ENCODE measurements at regions not wholly inside any gene's neighbourhood (a gene's known extent, or its start where the extent isn't known, plus 50 kb on each side); places are given as distances from the start of the nearest gene placed in this dataset.

GRCh38 chr21:16476056-16476825, 746.5 kb downstream of the USP25 start:
- Histone ChIP-seq H4K8ac (ENCODE audit: low read depth, low read length) (no peak overlapping the region), H3K79me1 (ENCODE audit: low read depth, low read length) (no peaks in the 10 kb centered on the region), H2AK5ac (ENCODE audit: low read depth, low read length) (no peak overlapping the region), H3K4me1 (ENCODE audit: control insufficient read depth in 2 of 2, insufficient read depth in 1 of 2, low read depth in 1 of 2, low read length in 2 of 2) (no peaks in the 10 kb centered on the region), H3K27ac (replicated peaks; ENCODE audit: low read length) (no peak overlapping the region), H3K9ac (ENCODE audit: low read depth, low read length, poor library complexity) (no peak overlapping the region), H3K18ac (ENCODE audit: low read length) (no peak overlapping the region), H3K36me3 (replicated peaks in 1 of 2; ENCODE audit: control insufficient read depth in 2 of 2, insufficient read depth in 2 of 2, low read length in 2 of 2) (no peaks in the 10 kb centered on the region), H3K4ac (ENCODE audit: low read length) (no peak overlapping the region), H3K27me3 (ENCODE audit: control insufficient read depth in 3 of 3, insufficient read depth in 3 of 3, low read depth in 1 of 3, low read length in 3 of 3) (no peaks in the 10 kb centered on the region), H3K9me3 (replicated peaks in 1 of 2; ENCODE audit: control insufficient read depth in 2 of 2, insufficient read depth in 1 of 2, low read depth in 1 of 2, low read length in 2 of 2) (peaks cover 0 to 21% of the 10 kb centered on the region in 2 donors), H2AFZ (ENCODE audit: low read length) (no peak overlapping the region), H2BK15ac (ENCODE audit: low read length) (no peak overlapping the region), H3K4me3 (ENCODE audit: low read length in 2 of 2) (no peak overlapping the region), H3K14ac (ENCODE audit: low read length) (no peak overlapping the region), H3K23ac (ENCODE audit: low read depth, low read length, poor library complexity) (no peak overlapping the region), H4K91ac (ENCODE audit: low read depth, low read length, poor library complexity) (no peak overlapping the region), H3K4me2 (ENCODE audit: insufficient read depth, low read length, poor library complexity, severe bottlenecking) (no peak overlapping the region), H2BK5ac (ENCODE audit: low read length) (no peak overlapping the region), H2BK12ac (ENCODE audit: low read length) (no peak overlapping the region), H2BK120ac (ENCODE audit: low read depth, low read length) (no peak overlapping the region)
- no peak for DNase-seq (ENCODE audit: low spot score)
- no CpG with 5 or more reads among the region's 2 CpGs for WGBS, 2 donors (ENCODE audit: extremely low coverage in 2 of 2, insufficient read length in 2 of 2, insufficient replicate concordance in 1 of 2)

GRCh38 chr21:16488042-16488441, 758.3 kb downstream of the USP25 start:
- WGBS, 2 donors (ENCODE audit: extremely low coverage in 2 of 2, insufficient read length in 2 of 2, insufficient replicate concordance in 1 of 2) = no CpG with 5 or more reads among the region's 2 CpGs
- Histone ChIP-seq H3K36me3 (replicated peaks in 1 of 2; ENCODE audit: control insufficient read depth in 2 of 2, insufficient read depth in 2 of 2, low read length in 2 of 2) (peaks cover 0 to 10% of the 10 kb centered on the region in 2 donors), H2AFZ (ENCODE audit: low read length) (no peak overlapping the region), H3K4me2 (ENCODE audit: insufficient read depth, low read length, poor library complexity, severe bottlenecking) (no peak overlapping the region), H3K79me1 (ENCODE audit: low read depth, low read length) (no peaks in the 10 kb centered on the region), H3K27ac (replicated peaks; ENCODE audit: low read length) (no peak overlapping the region), H3K23ac (ENCODE audit: low read depth, low read length, poor library complexity) (no peak overlapping the region), H3K14ac (ENCODE audit: low read length) (no peak overlapping the region), H2BK15ac (ENCODE audit: low read length) (no peak overlapping the region), H3K9me3 (replicated peaks in 1 of 2; ENCODE audit: control insufficient read depth in 2 of 2, insufficient read depth in 1 of 2, low read depth in 1 of 2, low read length in 2 of 2) (peaks cover 0 to 4% of the 10 kb centered on the region in 2 donors), H4K91ac (ENCODE audit: low read depth, low read length, poor library complexity) (no peak overlapping the region), H3K9ac (ENCODE audit: low read depth, low read length, poor library complexity) (no peak overlapping the region), H3K27me3 (ENCODE audit: control insufficient read depth in 3 of 3, insufficient read depth in 3 of 3, low read depth in 1 of 3, low read length in 3 of 3) (no peaks in the 10 kb centered on the region), H2BK12ac (ENCODE audit: low read length) (no peak overlapping the region), H3K4me3 (ENCODE audit: low read length in 2 of 2) (no peak overlapping the region), H2BK5ac (ENCODE audit: low read length) (no peak overlapping the region), H4K8ac (ENCODE audit: low read depth, low read length) (no peak overlapping the region), H3K4ac (ENCODE audit: low read length) (no peak overlapping the region), H3K18ac (ENCODE audit: low read length) (no peak overlapping the region), H2BK120ac (ENCODE audit: low read depth, low read length) (no peak overlapping the region), H3K4me1 (ENCODE audit: control insufficient read depth in 2 of 2, insufficient read depth in 1 of 2, low read depth in 1 of 2, low read length in 2 of 2) (no peaks in the 10 kb centered on the region), H2AK5ac (ENCODE audit: low read depth, low read length) (no peak overlapping the region)
- DNase-seq (ENCODE audit: low spot score) = no peak

GRCh38 chr21:16492356-16492755, 762.6 kb downstream of the USP25 start:
- H2BK5ac ChIP-seq (ENCODE audit: low read length) = no peak overlapping the region
- no peak overlapping the region for H3K4me2 ChIP-seq (ENCODE audit: insufficient read depth, low read length, poor library complexity, severe bottlenecking)
- no peak for DNase-seq (ENCODE audit: low spot score)
- H3K23ac ChIP-seq (ENCODE audit: low read depth, low read length, poor library complexity) = no peak overlapping the region
- H4K91ac ChIP-seq (ENCODE audit: low read depth, low read length, poor library complexity) = no peak overlapping the region
- no peak overlapping the region for H3K18ac ChIP-seq (ENCODE audit: low read length)
- no peak overlapping the region for H3K4ac ChIP-seq (ENCODE audit: low read length)
- H2AK5ac ChIP-seq (ENCODE audit: low read depth, low read length) = no peak overlapping the region
- no peak overlapping the region for H2BK15ac ChIP-seq (ENCODE audit: low read length)
- no peak overlapping the region for H3K4me3 ChIP-seq (ENCODE audit: low read length in 2 of 2)
- no peak overlapping the region for H3K9ac ChIP-seq (ENCODE audit: low read depth, low read length, poor library complexity)
- no peak overlapping the region for H4K8ac ChIP-seq (ENCODE audit: low read depth, low read length)
- H2BK12ac ChIP-seq (ENCODE audit: low read length) = no peak overlapping the region
- peaks cover 0 to 10% of the 10 kb centered on the region in 2 donors for H3K36me3 ChIP-seq (replicated peaks in 1 of 2; ENCODE audit: control insufficient read depth in 2 of 2, insufficient read depth in 2 of 2, low read length in 2 of 2)
- no peak overlapping the region for H2AFZ ChIP-seq (ENCODE audit: low read length)
- H2BK120ac ChIP-seq (ENCODE audit: low read depth, low read length) = no peak overlapping the region
- no peaks in the 10 kb centered on the region for H3K27me3 ChIP-seq (ENCODE audit: control insufficient read depth in 3 of 3, insufficient read depth in 3 of 3, low read depth in 1 of 3, low read length in 3 of 3)
- no CpG with 5 or more reads among the region's 5 CpGs for WGBS, 2 donors (ENCODE audit: extremely low coverage in 2 of 2, insufficient read length in 2 of 2, insufficient replicate concordance in 1 of 2)
- H3K4me1 ChIP-seq (ENCODE audit: control insufficient read depth in 2 of 2, insufficient read depth in 1 of 2, low read depth in 1 of 2, low read length in 2 of 2) = no peaks in the 10 kb centered on the region
- H3K79me1 ChIP-seq (ENCODE audit: low read depth, low read length) = no peaks in the 10 kb centered on the region
- H3K14ac ChIP-seq (ENCODE audit: low read length) = no peak overlapping the region
- H3K27ac ChIP-seq (replicated peaks; ENCODE audit: low read length) = no peak overlapping the region
- no peaks in the 10 kb centered on the region for H3K9me3 ChIP-seq (replicated peaks in 1 of 2; ENCODE audit: control insufficient read depth in 2 of 2, insufficient read depth in 1 of 2, low read depth in 1 of 2, low read length in 2 of 2)

- H2BK15ac ChIP-seq (ENCODE audit: low read length) = no peak overlapping the region
- no peak overlapping the region for H3K4me3 ChIP-seq (ENCODE audit: low read length in 2 of 2)
- no peaks in the 10 kb centered on the region for H3K79me1 ChIP-seq (ENCODE audit: low read depth, low read length)
- no peak overlapping the region for H2BK120ac ChIP-seq (ENCODE audit: low read depth, low read length)
- H4K8ac ChIP-seq (ENCODE audit: low read depth, low read length) = no peak overlapping the region
- H3K4me1 ChIP-seq (ENCODE audit: control insufficient read depth in 2 of 2, insufficient read depth in 1 of 2, low read depth in 1 of 2, low read length in 2 of 2) = no peaks in the 10 kb centered on the region
- H3K27ac ChIP-seq (replicated peaks; ENCODE audit: low read length) = no peak overlapping the region
- H4K91ac ChIP-seq (ENCODE audit: low read depth, low read length, poor library complexity) = no peak overlapping the region
- no peak overlapping the region for H3K9ac ChIP-seq (ENCODE audit: low read depth, low read length, poor library complexity)
- no peak overlapping the region for H3K4me2 ChIP-seq (ENCODE audit: insufficient read depth, low read length, poor library complexity, severe bottlenecking)
- H2BK12ac ChIP-seq (ENCODE audit: low read length) = no peak overlapping the region
- H3K14ac ChIP-seq (ENCODE audit: low read length) = no peak overlapping the region
- no peak overlapping the region for H3K23ac ChIP-seq (ENCODE audit: low read depth, low read length, poor library complexity)
- no peak overlapping the region for H3K4ac ChIP-seq (ENCODE audit: low read length)
- no peak overlapping the region for H2BK5ac ChIP-seq (ENCODE audit: low read length)
- no peak overlapping the region for H2AFZ ChIP-seq (ENCODE audit: low read length)
- DNase-seq (ENCODE audit: low spot score) = no peak
- H3K9me3 ChIP-seq (replicated peaks in 1 of 2; ENCODE audit: control insufficient read depth in 2 of 2, insufficient read depth in 1 of 2, low read depth in 1 of 2, low read length in 2 of 2) = no peaks in the 10 kb centered on the region
- H3K27me3 ChIP-seq (ENCODE audit: control insufficient read depth in 3 of 3, insufficient read depth in 3 of 3, low read depth in 1 of 3, low read length in 3 of 3) = no peaks in the 10 kb centered on the region
- H3K18ac ChIP-seq (ENCODE audit: low read length) = no peak overlapping the region
- peaks cover 0 to 9% of the 10 kb centered on the region in 2 donors for H3K36me3 ChIP-seq (replicated peaks in 1 of 2; ENCODE audit: control insufficient read depth in 2 of 2, insufficient read depth in 2 of 2, low read length in 2 of 2)
- no peak overlapping the region for H2AK5ac ChIP-seq (ENCODE audit: low read depth, low read length)
Observed at GRCh38 chr21:16492892-16493291, 763.1 kb downstream of the USP25 start.

All from neuronal stem cell (in vitro differentiated cells).